ENCODE measurements at regions not wholly inside any gene's neighbourhood (a gene's known extent, or its start where the extent isn't known, plus 50 kb on each side); places are given as distances from the start of the nearest gene placed in this dataset.

DNA sequence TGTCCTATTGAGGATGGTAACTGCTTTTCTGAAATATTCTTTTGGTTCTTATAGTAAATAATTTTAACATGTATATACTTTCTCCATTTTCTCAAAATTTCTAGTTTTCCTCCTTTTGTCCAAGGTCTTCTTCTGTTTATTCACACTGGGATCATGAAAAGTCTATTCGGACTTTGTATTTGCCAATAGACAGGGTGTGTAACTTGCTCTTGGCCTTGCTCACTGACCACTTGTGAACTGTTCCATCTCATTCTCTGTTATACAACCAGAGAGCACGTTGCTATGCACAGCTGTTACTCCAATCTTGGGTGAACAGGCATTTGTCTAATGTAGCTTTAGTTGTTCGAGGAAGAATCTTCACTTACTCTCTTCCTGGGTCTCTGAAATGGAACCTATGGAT lies 388.9 kb downstream of the SH3GL2 start:
- Histone ChIP-seq H4K91ac (ENCODE audit: insufficient read length, low read depth, low read length) (no peak overlapping the region), H2AFZ (ENCODE audit: low read length) (no peak overlapping the region), H4K5ac (ENCODE audit: insufficient read length, low read depth, low read length) (no peak overlapping the region), H2BK12ac (ENCODE audit: insufficient read length, low read depth, low read length) (no peak overlapping the region), H3K27ac (ENCODE audit: insufficient read length, low read depth, low read length) (no peak overlapping the region), H3K79me1 (ENCODE audit: insufficient read depth, low read depth, low read length, poor library complexity, severe bottlenecking) (no peaks in the 10 kb centered on the region), H3K18ac (ENCODE audit: insufficient read length, low read depth, low read length) (no peak overlapping the region), H2BK120ac (ENCODE audit: low read depth, low read length, poor library complexity, severe bottlenecking) (no peak overlapping the region), H2BK20ac (ENCODE audit: low read depth, low read length, poor library complexity, severe bottlenecking) (no peak overlapping the region), H3K4me1 (ENCODE audit: insufficient read depth, low read length) (no peaks in the 10 kb centered on the region), H3K14ac (ENCODE audit: insufficient read depth, low read length) (no peak overlapping the region), H4K20me1 (ENCODE audit: control insufficient read depth, insufficient read depth, insufficient read length) (no peaks in the 10 kb centered on the region), H3K56ac (ENCODE audit: insufficient read length, low read depth, low read length) (no peak overlapping the region), H2BK15ac (ENCODE audit: low read depth, low read length) (no peak overlapping the region), H3K4me2 (ENCODE audit: insufficient read depth, insufficient read length, low read length) (no peak overlapping the region), H3K9me3 (ENCODE audit: control insufficient read depth, low read depth, low read length) (no peaks in the 10 kb centered on the region), H4K8ac (replicated peaks; ENCODE audit: insufficient read length, low read depth, low read length) (no peak overlapping the region), H3K4ac (ENCODE audit: low read depth, low read length) (no peak overlapping the region), H3K79me2 (ENCODE audit: insufficient read depth, low read length) (no peaks in the 10 kb centered on the region), H3K9ac (ENCODE audit: extremely low read depth, insufficient read length, low read length) (no peak overlapping the region), H3K23me2 (ENCODE audit: insufficient read length, low read depth, low read length, poor library complexity, severe bottlenecking) (no peaks in the 10 kb centered on the region), H3T11ph (ENCODE audit: low read length) (no peak overlapping the region), H2BK5ac (ENCODE audit: insufficient read length, low read length) (no peak overlapping the region), H3K27me3 (ENCODE audit: insufficient read depth, low read length) (no peaks in the 10 kb centered on the region), H2AK5ac (ENCODE audit: insufficient read length, low read length) (no peak overlapping the region), H3K23ac (ENCODE audit: insufficient read length, low read depth, low read length) (no peak overlapping the region)
- no peak overlapping the region for H3K4me3 Mint-ChIP-seq
- H3K27ac Mint-ChIP-seq = no peak overlapping the region
- DNase-seq = no peak
- no peaks in the 10 kb centered on the region for H3K27me3 Mint-ChIP-seq (ENCODE audit: low read depth)
- WGBS (ENCODE audit: extremely low coverage, insufficient read length, low lambda C conversion rate) = no CpG with 5 or more reads among the region's 3 CpGs
- peaks cover 3 to 6% of the 10 kb centered on the region in 2 experiments; a peak in 3 of 4 replicates for H3K4me1 Mint-ChIP-seq
- H3K9me3 Mint-ChIP-seq = no peaks in the 10 kb centered on the region
- H3K36me3 Mint-ChIP-seq (ENCODE audit: insufficient read depth in 1 of 3, low read depth in 3 of 3) = no peaks in the 10 kb centered on the region
- TF ChIP-seq, protein P1, sequence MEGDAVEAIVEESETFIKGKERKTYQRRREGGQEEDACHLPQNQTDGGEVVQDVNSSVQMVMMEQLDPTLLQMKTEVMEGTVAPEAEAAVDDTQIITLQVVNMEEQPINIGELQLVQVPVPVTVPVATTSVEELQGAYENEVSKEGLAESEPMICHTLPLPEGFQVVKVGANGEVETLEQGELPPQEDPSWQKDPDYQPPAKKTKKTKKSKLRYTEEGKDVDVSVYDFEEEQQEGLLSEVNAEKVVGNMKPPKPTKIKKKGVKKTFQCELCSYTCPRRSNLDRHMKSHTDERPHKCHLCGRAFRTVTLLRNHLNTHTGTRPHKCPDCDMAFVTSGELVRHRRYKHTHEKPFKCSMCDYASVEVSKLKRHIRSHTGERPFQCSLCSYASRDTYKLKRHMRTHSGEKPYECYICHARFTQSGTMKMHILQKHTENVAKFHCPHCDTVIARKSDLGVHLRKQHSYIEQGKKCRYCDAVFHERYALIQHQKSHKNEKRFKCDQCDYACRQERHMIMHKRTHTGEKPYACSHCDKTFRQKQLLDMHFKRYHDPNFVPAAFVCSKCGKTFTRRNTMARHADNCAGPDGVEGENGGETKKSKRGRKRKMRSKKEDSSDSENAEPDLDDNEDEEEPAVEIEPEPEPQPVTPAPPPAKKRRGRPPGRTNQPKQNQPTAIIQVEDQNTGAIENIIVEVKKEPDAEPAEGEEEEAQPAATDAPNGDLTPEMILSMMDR (conservative IDR thresholded peaks at IDR 0.05) = no peak
